ENCODE measurements at regions not wholly inside any gene's neighbourhood (a gene's known extent, or its start where the extent isn't known, plus 50 kb on each side); places are given as distances from the start of the nearest gene placed in this dataset.

DNA sequence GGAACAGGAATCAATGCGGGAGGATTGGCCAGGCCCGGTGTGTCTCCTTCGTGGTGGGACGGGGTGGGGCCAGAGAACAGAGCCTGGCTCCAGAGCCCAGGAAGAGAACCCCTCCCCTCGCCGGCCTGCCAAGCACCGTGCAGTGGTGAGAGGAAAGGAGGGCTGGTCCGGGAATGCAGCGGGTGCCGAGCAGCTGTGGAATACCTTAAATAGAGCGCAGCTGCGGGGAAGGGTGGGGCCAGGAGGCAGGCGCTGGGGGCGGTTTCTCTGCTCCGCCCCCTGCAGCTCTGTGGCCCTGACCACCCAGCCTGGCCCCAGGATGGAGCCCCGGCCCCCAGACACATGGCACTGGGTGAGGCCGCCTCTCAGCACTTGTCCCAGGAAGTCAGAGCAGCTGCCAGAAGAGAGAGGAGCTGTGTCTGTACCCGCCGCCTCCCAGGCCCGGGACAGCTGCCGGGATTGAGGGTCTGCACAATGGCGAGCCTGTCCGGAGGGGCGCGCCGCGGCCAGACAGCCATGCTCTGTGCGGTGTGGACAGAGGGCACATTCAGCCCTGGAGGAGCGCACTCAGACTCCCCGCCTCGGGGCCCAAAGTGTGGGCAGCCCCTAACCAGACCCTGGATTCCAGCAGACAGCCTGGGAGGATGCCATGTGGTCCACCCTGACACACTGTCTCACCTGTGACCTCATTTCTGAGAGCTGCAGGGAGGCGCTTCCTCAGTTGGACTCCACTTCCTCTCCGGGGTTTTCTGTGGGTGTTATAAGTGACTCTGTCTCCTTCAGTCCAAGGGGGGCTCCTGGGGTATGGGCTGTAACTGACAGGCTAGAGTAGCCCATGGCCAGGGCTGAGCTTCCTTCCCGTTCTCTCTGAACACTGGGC is 268.8 kb downstream of the SEC14L1 start:
- DNase-seq (ENCODE audit: extremely low read depth in 1 of 2, low read depth in 1 of 2): no peak

DNA sequence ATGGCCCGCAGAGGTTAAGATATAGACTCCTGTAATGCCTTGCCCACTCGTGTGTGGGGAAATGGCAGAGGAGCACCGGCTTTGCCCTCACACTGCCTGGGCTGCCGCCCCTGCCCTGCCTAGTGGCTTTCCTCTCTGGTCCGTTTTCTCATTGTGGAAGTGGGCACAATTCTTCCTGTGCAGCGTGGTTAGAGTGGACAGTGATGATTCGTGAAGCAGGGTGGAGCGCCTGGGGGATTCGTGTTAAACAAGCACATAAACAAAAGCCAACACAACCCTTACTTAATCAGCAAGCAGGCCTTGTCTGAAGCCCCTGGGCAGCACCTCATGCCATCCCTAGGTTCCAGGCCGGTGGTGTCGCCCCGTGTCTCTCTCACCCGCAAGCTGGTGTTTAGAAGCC is 269.7 kb downstream of the SEC14L1 start:
- no peak for DNase-seq (ENCODE audit: extremely low read depth in 1 of 2, low read depth in 1 of 2)

DNA sequence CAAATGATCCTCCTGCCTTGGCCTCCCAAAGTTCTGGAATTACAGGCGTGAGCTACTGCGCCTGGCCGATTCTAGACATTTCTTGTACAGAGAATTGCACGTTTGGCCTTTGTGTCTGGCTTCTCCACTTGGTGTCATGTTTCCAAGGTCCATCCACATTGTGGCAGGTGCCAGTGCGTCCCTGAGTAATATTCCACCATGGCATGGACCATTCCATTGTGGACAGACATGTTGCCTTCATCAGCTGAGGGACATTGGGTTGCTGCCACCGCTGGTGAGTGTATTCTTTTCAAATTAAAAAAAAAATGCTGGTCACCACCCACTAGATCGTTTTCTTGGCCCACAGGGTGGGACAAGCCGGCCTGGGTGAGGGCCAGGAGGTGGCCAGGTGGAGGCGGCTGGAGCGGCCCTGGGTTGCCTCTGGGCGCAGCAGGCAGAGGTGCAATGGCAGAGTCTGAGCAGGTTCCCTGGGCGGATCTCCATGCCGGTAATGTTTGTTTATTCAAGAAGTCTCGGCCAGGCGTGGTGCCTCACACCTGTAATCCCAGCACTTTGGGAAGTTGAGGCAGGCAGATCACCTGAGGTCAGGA is 274.1 kb downstream of the SEC14L1 start:
- no peak for DNase-seq (ENCODE audit: extremely low read depth in 1 of 2, low read depth in 1 of 2)

DNA sequence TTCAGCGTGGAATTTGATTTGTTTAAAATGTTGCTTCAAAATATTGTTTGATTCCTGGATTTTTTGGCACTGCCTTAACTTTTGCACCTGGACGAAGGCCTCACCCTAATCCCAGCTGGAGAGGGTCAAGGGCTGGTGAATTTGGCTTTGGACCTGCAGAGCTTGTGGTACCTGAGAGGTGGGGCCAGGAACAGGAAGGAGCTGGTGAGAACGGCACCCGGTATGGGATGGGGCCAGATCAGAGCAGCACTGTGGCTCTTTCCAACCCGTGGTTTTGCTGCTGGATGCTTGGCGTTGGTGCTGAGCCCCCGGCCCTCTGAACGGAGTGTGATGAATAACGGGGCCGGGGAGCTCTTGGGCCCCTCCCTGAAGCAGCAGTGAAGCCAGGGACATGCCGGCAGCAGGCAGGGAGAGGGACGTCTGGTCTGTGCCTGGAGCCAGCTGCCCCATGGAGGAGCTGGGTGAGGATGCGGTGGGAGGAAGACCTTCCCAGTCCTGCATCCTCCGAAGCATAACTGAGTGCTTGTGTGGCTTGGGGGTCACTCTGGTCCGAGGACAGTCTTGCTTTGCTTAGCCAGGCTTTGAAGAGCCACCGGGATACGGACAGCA is 275.4 kb downstream of the SEC14L1 start:
- no peak for DNase-seq (ENCODE audit: extremely low read depth in 1 of 2, low read depth in 1 of 2)

DNA sequence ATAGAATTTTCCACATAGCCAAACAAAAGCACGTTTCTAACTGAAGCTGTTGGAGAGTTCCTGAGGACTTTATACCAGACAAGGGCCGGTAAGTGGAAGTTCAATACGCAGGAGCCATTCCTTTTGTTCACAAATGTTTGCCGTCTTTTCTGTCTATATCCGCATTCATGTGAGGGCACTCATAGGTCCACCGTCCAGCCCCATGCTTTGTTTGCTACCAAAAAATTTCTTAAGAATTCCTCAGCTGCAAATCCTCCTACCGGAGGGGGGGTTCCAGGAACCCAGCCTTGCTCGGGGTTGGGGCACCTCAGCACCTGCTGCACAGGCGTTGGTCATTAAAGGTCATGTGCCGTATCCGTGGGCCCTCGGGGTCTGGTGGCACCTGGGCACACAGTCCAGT is 276.8 kb downstream of the SEC14L1 start:
- DNase-seq (ENCODE audit: extremely low read depth in 1 of 2, low read depth in 1 of 2): no peak

DNA sequence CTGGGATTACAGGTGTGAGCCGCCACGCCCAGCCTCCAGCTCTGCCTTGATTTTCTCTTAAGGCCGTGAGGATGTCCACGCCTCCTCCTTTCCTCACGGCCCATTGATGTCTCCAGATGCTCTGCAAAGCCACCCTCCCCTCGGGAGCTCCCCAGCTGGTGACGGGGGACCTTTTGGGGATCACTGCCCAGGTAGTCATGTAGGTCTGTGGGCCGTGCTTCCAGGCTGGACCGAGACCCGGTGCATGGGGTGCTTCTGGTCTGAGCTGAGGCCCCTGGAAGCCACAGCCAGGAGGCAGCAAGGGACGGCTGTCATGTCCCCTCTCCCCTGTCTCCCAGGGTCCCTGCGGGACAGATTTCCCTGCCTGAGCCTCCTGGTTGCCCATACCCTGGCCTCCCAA is 277.8 kb downstream of the SEC14L1 start:
- DNase-seq (ENCODE audit: extremely low read depth in 1 of 2, low read depth in 1 of 2): no peak

DNA sequence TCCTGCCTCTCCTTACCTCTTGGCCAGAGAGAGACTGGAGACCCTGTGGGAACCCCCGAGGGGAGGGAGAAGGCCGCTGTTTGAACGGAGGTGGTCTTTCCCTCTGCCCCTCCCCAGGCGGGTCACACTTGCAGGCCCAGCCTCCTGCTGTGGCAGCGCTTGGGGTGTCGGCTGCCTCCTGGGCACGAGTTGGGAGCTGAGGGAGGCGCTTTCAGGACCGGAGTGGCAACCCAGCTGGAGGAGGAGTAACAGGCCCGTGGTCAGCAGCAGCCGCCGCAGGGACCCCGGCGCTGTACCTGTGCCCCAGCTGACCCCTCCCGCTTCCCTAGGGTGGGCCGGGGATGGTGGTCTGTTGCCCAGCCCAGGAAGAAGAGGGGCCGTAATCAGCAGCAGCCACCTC is 278.3 kb downstream of the SEC14L1 start:
- no peak for DNase-seq (ENCODE audit: extremely low read depth in 1 of 2, low read depth in 1 of 2)

DNA sequence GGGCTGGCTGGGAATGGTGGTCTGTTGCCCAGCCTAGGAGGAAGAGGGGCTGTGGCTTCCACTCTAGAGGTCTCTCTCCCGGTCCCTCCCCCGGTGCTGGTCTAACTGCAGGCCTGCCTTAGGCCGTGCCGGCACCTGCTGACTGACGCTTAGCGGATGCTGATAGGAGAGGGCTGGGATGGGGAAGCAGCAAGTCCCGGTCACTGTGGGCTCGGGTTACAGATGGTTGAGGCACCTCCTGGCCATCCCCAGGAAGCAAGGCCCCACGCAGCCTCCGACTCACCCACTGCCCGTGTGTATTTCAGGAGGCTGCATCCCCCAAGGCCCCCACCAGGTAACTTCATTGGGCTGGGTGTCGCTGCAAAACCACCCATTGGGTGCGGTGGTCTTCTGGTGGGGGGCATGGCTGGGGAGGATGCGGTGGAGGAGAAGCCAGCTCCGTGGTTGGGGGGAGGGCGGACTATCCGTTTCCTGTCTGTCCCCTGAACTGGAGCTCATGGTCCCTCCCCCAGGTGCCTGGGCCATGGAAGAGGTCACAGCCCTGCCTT is 278.9 kb downstream of the SEC14L1 start:
- no peak for DNase-seq (ENCODE audit: extremely low read depth in 1 of 2, low read depth in 1 of 2)

DNA sequence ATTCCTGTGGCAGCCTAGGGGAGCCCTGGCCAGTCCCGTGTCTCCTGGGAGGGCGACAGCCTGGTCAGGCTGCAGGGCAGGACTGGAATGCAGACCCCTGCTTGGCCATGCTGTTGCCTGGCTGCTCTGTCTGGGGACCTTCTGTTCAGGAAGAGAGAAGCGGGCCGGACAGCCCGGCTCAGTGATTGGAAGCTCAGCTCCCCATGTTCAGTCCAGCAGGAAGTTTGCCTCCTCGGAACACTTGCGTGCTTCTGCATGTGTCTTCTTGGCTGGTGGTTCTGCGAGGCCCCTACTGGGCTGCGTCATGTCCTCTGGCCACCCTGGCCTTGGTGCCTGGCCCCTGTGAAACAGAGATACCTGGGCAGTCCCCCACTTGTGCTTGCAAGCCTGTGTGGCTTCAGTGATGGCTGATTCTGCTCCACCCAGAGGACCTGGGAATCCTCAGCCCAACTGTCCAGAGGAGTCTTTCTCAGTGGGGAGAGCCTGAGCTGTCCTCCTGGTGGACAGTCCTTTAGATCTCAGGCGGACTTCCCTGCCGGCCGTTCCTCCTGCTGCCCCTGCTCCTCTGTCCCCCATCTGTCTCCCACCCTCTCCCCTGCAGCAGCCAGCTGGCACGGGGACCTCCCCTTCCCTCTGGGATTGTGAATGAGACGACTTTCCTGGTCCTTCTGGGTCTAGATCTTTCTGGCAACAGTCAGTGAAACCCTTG is 279.5 kb downstream of the SEC14L1 start:
- no peak for DNase-seq (ENCODE audit: extremely low read depth in 1 of 2, low read depth in 1 of 2)

DNA sequence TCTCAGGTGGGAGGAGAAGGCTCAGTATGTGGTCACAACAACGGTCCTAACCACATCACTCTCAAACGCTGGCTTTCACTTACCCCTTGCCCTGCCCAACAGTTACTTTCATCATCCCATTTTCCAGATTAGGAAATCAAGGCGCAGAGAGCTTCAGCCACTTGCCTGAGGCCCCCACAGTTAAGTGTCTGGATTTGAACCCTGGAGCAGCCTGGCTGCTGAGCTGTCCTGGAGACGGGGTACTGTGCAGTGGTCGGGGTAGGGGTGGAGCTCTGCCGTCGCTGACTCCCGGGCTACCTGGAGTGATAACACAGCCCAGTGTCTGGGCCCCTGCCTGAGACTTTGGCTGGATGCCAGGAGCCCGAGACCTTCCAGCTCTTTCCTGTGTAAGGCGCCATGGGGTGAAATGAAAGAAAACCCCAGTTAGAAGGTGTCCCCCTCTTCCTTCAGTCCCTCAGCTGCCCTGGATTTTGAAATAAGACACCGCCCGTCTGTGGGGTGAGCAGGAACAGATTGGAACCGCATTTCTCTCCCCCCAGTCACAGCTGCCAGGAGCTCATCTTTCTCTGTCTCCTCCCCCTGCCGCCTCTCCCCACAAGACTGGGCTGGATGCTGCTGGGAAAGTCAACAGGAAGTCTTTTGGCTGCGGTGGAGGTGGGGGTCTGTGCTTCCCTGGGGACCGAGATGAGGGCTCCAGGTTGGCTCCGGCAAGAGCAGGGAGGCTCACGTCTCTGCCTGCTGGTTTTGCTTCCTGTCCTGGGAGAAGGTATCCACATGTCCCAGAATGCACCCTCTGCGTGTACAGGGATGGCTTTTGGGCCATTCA is 280.2 kb downstream of the SEC14L1 start:
- no peak for DNase-seq (ENCODE audit: extremely low read depth in 1 of 2, low read depth in 1 of 2)

DNA sequence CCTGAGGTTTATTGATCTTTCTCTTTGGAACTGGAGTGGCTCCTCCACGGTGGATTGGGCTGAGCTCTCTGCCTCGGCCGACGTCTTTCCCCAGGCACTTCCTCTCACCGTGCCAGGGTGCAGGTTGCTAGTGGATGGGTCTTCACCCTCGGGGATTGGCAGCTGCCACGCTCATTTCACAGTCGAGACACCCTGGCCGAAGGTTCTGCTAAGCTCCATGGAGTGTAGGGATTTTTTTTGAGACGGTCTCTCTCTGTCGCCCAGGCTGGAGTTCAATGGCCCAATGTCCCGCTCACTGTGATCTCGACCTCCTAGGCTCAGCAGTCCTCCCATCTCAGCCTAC is 280.8 kb downstream of the SEC14L1 start:
- no peak for DNase-seq (ENCODE audit: extremely low read depth in 1 of 2, low read depth in 1 of 2)

DNA sequence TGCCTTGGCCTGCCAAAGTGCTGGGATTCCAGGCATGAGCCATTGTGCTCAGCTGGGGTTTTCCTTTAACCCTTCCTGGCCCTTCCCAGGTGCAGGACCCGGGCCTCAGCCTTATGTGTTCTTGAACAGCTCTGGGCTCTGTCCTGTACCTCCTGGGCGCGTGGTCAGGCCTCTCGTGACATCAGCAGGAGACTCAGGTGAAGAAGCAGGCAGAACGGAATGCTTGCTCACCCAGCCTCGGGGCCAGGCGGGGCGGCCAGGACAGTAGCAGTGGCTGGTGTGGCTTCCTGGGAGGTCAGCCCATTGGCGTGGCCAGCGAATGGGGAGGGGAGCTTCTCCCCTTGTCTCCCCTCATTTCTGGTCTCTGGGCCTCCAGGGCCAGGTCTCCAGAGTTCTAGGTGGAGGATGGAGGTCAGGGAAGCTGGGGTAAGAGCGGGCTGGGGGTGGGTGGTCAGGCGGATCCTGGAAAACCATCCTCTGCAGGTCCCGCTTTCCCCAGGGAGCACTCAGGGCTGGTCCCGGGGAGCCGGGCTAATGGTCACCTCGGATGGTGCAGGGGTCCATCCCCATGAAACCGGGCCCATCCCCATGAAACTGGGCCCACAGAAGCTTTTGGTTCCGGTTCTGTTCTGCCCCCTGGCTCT is 281.5 kb downstream of the SEC14L1 start:
- no peak for DNase-seq (ENCODE audit: extremely low read depth in 1 of 2, low read depth in 1 of 2)

DNA sequence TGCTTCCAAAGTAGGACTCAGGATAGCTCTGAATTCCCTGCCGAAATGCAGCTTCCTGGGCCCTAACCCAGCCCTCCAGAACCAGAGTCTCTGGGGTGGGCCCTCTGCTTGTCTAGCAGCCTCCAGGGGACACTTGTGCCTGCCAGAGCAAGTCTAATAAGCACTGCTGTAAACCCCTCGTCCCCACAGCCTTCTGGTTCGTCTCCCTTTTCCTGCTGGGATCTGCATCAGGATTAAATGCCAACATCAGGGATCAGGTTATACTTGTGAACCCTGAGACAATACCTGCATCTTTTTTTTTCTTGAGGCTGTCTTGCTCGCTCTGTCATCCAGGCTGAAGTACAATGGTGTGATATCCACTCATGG is 282.0 kb downstream of the SEC14L1 start:
- no peak for DNase-seq (ENCODE audit: extremely low read depth in 1 of 2, low read depth in 1 of 2)

DNA sequence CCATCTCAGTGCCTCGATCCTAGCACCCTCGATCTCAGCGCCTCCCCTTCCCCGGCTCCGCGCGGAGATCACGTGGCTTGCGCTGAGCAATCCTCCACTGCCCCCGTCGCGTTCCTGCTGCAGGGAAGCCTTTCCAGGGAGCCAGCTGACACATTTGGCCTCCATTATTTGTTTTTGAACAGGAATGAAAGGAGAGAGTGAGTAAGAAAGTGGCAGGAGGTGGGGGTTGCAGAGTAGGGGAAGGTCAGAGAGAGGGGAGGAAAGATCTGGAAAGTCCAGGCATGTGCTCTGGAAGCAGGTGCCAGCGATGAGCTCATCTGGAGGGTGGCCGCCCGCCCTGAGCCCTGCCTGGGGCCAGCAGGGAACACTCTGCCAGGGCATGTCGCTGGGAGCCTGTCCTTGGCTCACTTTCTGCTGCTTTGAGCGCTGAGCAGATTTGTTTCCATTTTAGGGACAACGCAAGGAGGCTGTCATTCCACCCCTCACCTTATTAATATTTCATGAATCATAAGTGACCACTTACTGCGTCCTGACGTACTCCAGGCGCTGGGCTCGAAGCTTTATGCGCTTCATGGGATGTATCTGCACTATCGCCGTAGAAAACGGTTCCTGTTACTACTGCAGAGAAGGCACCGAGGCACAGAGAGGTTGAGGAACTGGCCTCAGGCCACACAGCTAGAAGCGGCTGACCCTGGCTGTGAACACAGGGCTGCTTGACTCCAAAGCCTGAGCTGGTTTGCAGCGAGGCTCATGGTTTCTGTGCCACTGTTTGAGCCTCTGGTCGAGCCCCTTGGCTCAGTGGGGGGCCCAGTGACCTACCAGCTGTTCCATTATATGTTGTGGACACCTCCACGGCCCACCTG is 283.1 kb downstream of the SEC14L1 start:
- DNase-seq (ENCODE audit: extremely low read depth in 1 of 2, low read depth in 1 of 2): no peak

DNA sequence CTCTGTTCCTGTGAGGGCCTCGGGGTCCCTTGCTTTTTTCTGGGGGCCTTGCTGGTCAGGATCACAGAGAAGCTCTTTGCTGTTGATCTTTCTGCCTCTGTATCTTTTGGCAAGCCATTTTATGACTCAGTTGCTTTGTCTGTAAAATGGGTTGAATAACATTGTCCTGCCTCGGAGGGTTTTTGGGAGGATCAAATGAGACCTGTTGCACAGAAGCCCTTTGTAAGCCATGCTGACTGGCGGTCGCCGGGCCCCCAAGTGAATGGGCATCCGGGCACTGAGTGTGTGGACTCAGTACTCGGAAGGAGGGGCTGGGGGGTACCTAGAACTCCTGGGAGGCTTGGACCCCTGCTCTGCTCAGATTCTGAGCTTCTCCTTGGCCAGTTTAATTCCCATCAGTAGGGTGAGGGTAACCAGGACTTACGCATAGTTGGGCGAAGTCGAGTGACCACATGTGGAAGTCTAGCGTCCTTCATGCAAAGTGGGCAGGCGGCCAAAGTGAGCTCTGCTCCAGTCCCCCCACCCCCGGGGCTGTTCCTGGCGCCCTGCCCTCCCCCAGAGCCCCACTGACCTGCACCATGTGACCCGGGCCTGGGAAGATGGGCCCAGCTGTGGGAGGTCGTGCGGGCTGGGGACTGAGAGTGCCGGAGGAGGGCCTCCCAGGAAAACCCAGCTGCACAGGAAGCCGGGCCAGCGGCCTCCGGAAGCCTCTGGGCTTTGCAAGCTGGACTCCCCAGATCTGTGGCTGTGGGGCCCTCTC is 284.0 kb downstream of the SEC14L1 start:
- DNase-seq (ENCODE audit: extremely low read depth in 1 of 2, low read depth in 1 of 2): no peak

DNA sequence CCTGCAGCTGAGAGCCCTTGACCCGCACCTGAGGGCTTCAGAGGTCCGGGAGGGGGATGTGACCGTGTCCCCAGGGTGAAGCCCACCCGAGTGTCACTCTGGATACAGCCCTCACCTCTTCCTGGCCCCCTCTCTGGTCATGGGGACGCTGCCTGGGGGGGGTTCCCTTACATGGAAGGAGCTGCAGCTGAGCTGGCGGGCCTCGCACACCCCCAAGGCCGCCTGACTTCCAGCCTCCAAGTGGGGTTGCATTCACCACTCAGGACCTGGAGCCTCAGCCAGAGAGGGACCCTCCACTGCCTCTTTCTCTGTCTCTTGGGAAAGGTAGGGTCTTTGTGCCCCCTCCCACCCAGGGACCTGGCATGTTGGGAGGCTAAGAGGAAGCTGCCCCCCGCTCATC is 284.6 kb downstream of the SEC14L1 start:
- DNase-seq (ENCODE audit: extremely low read depth in 1 of 2, low read depth in 1 of 2): no peak

DNA sequence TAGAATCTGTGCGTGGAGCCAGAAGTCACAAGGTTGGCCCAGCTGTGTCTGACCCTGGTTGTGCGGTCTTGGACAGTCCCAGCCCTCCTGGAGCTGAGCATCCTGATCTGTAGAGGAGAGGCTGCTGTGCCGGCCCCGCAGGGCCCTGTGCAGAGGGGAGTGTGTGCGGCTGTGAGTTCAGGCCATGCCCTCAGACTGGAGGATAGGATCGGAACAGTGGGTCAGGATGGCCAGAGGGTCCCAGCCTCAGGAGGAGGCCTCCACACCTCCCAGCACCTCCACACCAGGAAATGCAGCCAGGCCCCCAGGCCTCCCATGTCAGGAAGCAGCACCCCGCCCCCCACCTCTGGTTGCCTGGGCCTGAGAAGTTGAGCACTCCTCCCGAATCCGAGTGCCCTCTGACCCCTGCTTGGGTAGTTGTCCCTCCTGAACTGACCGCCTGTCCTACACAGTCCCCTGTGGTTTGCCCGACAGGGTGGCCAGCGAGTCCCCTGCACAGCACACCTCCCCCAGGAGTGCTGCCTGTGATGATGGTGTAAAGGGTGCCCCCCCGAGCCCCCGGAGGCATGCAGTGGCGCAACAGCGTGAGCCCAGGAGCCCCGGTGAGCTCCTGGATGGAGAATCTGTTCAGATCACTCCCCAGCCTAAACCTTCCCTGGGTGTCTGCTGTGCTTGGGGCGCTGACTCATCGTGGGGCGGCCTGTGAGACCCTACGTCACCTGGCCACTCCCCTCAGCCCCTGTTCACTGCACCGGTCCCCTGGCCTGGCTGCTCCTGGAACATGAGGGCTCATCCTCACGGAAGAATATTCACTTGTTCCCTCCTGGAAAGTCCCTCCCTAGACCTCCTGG is 285.2 kb downstream of the SEC14L1 start:
- DNase-seq (ENCODE audit: extremely low read depth in 1 of 2, low read depth in 1 of 2): peak in 1 of 2 donors; percentile 58
